Limb (tissue), 2 donors: ENCODE measurements at regions not wholly inside any gene's neighbourhood (a gene's known extent, or its start where the extent isn't known, plus 50 kb on each side); places are given as distances from the start of the nearest gene placed in this dataset.
"Not testable (repeated sequence)": the region's sequence is repeated elsewhere in the genome, so short reads cannot be mapped to it uniquely, and the experiment has no call there.

Experiments used
- DNase-seq, 2 donors: peaks; one replicate each; pipeline ENCODE4 v3.0.0-alpha.2; 2016; ENCODE audit errors: extremely low spot score in 2 of 2

- DNase-seq: no peak
These were observed 144.2 kb downstream of the TTLL2 start for GRCh38 chr6:167469101-167469500.

GRCh38 chr6:167469672-167470071 is 144.8 kb downstream of the TTLL2 start:
- DNase-seq: no peak

GRCh38 chr6:167470101-167470835 is 145.4 kb downstream of the TTLL2 start:
- DNase-seq: no peak

GRCh38 chr6:167470836-167471547 is 146.1 kb downstream of the TTLL2 start:
- no peak for DNase-seq

GRCh38 chr6:167471548-167471930 is 146.7 kb downstream of the TTLL2 start:
- no peak for DNase-seq

- no peak for DNase-seq
These were observed 147.3 kb downstream of the TTLL2 start for GRCh38 chr6:167472148-167472547.

- DNase-seq: no peak
These were observed 148.0 kb downstream of the TTLL2 start for GRCh38 chr6:167472880-167473279.

- DNase-seq: no peak
These were observed 149.3 kb downstream of the TTLL2 start for GRCh38 chr6:167474171-167474570.

GRCh38 chr6:167474725-167475124 is 149.8 kb downstream of the TTLL2 start:
- no peak for DNase-seq

GRCh38 chr6:167475947-167476346 is 151.1 kb downstream of the TTLL2 start:
- DNase-seq: no peak

- DNase-seq: no peak
These were observed 152.1 kb downstream of the TTLL2 start for GRCh38 chr6:167476844-167477595.

GRCh38 chr6:167477688-167478087 is 152.8 kb downstream of the TTLL2 start:
- no peak for DNase-seq

- no peak for DNase-seq
These were observed 154.4 kb downstream of the TTLL2 start for GRCh38 chr6:167479301-167479700.

GRCh38 chr6:167479901-167480648 is 155.2 kb downstream of the TTLL2 start:
- peak in 1 of 2 donors; percentile 34 for DNase-seq

GRCh38 chr6:167481307-167481926 is 156.5 kb downstream of the TTLL2 start:
- no peak for DNase-seq

- not testable (repeated sequence) for DNase-seq
These were observed 157.9 kb downstream of the TTLL2 start for GRCh38 chr6:167482801-167483200.

- peak in 1 of 2 donors; percentile 66 for DNase-seq
These were observed 160.5 kb downstream of the TTLL2 start for GRCh38 chr6:167485186-167485978.

- no peak for DNase-seq
These were observed 163.1 kb downstream of the TTLL2 start for GRCh38 chr6:167487749-167488664.

GRCh38 chr6:167491438-167492099 is 166.7 kb downstream of the TTLL2 start:
- DNase-seq: no peak
